GM12891 (cell line): ENCODE measurements at regions not wholly inside any gene's neighbourhood (a gene's known extent, or its start where the extent isn't known, plus 50 kb on each side); places are given as distances from the start of the nearest gene placed in this dataset.

ENCODE experiments used
- POLR2A ChIP-seq: IDR thresholded peaks from 2 replicates; pipeline ENCODE4 v1.6.1; 2011; ENCODE audit warnings: low read depth, low read length, control low read depth
- POLR2AphosphoS5 ChIP-seq: IDR thresholded peaks from 2 replicates; pipeline ENCODE4 v1.6.1; 2011; ENCODE audit warnings: low read depth, low read length, control low read depth
- POU2F2 ChIP-seq: IDR thresholded peaks from 2 replicates; pipeline ENCODE4 v1.6.1; 2011; ENCODE audit warnings: low read depth, mild to moderate bottlenecking, control low read depth, low read length, moderate library complexity
- SPI1 ChIP-seq: IDR thresholded peaks from 2 replicates; pipeline ENCODE4 v1.6.1; 2011; ENCODE audit warnings: low read depth, low read length, control low read depth
- TAF1 ChIP-seq: IDR thresholded peaks from 2 replicates; pipeline ENCODE4 v1.6.1; 2011; ENCODE audit warnings: low read depth, low read length, control low read depth

DNA sequence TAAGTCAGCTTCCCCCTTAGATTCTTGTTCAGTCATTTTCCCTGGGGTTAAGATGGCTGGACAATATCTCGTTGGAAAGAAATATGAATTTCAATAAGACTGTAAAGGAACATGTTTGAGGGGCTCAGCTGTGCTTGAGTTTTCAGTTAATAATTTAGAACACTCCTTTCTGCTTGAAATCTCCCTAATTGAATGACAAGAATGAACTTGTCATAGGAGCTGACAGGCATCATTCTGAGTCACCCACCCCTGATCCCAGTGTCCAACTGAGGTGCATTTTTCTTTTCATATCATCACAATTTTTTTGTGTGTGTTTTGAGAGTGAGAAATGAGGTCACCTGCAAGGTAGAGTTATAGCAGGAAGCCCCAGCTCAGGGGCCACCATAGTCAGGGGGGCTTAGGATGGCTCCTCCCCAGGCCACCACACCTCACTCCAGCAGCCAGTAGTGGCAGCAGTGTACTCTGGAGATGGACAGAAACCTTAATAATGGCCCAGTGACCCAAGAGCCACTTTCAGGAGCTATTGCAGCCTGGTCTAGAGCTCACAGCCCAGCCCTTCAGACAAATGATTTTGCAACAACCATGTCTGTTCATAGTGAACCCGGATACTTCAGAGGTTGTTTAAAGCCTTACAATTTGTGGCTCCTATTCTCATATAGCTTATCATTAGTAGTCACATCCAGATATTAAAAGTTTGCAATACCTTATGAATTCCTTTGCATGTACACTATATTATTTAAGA, 174.5 kb downstream of the MAIP1 start:
- TF ChIP-seq POLR2A (no peak), TAF1 (no peak), POU2F2 (no peak), POLR2AphosphoS5 (no peak), SPI1 (no peak)
